CD4-positive, alpha-beta T cell treated with Interferon gamma for 1 hour (primary cell): ENCODE measurements at regions not wholly inside any gene's neighbourhood (a gene's known extent, or its start where the extent isn't known, plus 50 kb on each side); places are given as distances from the start of the nearest gene placed in this dataset.

Source experiments
- DNase-seq: peaks from one replicate; pipeline ENCODE4 v3.0.0-alpha.2; 2020

DNA sequence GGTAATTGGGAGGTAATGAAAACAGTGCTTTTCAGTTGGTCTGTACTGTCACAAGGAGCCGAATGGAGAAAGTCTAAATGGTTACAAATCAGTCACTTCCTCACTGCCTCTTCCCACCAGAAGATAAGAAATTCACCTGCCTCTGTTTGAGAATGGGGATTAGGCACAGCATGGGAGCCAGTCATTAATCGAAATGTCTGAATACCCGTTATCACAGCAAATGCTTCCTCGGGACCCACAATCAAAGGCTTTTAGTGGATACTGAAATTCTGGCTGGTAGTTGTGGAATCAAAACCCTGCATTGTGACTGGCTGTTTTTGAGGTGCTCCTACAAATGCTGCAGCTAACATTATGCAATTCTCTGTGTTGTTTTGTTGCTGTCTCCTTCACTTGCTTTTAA, 461.0 kb upstream of the MEX3C start:
- DNase-seq = no peak

DNA sequence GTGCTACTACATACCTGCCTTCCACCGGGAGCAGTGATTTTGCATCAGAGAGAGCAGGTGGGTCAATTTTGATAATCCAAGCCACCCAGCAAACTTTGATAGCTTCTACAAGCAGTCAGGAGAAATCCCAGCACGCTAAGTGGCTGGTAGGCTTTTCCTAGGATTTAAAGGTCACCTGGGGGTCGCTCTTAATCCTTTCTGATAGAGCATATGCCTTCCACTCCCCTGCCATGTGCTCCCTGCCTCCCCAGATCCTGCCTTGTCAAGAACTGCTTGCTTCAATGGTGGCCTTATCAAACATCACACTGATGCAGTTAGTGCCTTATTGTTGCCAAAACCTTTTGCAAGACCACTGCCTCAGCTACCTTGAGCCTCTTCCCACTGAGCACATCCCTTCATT, 462.3 kb upstream of the MEX3C start:
- DNase-seq = no peak

DNA sequence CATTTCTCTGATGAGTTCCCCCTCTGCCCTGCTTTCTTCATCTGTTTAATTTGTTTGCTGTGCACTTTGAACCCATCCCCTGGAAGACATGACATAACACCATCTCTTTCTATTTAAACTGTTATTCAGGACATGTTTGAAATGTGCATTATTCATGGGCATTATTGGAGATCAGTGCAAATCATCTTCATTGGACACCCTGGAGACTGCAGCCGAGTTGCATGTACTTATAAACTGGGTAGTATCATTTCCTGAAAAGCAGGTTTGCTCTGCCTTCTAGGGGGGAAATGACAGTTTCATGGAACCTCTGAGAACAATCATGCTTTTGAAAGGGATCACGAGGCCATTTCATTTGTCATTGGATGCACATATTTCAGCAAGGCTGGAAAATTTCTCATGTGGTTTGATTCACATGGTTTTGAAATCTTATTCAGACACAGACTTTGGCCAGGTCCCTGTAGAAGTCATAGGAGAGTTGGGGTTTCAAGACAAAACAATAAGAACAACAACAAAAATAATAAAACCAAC, 462.8 kb upstream of the MEX3C start:
- no peak for DNase-seq

DNA sequence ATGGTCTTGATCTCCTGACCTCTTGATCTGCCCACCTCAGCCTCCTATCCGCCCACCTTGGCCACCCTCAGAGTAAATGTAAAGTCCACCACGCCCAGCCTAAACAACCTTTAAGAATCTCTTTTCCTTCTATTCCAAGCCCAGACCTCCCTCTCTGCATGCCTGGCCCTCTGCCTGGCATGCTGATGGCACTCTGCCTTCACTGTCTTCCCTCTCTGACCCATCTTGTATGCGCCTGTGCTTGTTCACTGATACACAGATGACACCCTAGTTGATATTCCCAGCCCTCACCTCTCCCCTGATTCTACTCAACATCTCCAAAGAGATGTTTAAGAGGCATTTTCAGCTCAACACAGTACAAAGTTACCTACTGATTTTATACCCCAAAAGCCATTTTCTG, 466.8 kb upstream of the MEX3C start:
- DNase-seq = no peak

DNA sequence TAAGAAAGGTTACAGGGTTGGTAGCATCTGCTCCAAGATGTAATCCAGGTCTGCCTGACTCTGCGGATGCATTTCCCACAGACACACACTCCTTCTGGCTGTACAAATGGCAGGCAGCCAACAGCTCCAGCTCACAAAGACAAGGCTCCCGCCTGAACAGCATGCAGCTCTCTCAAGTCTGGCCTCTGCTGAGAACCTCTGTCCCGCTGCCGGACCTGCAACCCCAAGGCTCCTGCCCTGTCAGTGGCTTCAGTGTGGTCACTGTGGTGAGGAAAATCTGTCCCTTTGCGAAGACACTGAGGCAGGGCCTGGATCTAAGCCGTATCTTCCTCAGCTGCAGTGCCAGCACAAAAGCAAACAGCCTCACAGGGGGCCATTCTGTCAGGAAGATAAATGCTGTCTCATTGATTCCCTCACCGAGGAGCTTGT, 469.3 kb upstream of the MEX3C start:
- no peak for DNase-seq

DNA sequence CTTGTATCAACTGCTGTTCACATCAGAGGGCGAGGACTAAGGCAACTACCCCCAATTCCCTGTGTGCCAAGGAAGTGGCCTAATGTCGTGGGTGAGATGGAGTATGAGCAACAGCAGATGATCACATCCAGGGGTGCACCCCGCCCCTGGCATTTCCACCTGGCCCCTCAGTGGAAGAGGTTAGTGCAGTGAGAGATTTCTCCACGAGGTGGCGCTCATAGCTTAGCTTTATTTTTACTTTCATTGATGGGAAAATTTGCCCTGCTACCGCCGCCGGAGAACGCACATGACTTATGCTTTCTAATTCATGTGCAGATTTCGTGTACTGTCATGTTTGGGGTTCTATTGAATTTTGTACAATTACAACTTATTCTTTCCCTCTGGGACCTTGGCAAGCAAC, 470.6 kb upstream of the MEX3C start:
- no peak for DNase-seq

DNA sequence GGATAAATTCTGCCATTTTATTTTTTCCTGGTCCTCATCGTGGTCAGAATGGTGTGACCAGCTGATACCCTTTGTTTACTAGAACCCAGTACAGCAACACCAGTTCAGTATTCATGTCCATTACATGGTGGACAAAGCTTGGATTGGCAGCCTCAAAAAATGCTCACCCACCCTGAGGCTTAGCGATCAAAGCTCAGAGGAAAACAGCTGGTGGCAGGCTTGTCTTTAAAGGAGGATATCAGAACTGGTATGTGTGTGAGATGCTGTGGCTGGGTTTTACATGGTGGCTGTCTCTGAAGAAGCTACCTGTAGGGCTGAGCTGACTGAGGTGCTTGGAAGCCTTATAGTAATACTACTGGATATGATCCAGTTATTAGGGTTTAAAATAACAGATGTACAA, 471.1 kb upstream of the MEX3C start:
- no peak for DNase-seq

DNA sequence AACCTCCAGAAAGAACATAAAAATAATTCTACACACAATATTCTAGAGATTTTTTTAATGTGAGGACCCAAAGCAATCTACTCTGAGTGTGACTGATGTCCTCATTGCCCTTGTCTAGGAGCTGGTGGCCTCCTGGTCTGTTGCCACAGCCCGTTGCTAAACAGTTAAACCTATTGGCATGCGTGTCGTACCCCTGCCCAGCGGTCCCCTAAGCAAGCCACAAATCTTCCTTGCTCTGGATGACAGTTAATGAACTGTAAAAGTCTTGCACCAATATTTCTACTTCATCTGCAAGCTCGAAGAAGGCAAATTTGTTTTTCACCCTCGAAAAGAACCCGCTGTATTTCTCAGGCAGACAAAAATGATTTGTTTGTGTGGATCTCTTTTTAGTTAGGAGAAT, 489.1 kb upstream of the MEX3C start:
- DNase-seq = no peak

DNA sequence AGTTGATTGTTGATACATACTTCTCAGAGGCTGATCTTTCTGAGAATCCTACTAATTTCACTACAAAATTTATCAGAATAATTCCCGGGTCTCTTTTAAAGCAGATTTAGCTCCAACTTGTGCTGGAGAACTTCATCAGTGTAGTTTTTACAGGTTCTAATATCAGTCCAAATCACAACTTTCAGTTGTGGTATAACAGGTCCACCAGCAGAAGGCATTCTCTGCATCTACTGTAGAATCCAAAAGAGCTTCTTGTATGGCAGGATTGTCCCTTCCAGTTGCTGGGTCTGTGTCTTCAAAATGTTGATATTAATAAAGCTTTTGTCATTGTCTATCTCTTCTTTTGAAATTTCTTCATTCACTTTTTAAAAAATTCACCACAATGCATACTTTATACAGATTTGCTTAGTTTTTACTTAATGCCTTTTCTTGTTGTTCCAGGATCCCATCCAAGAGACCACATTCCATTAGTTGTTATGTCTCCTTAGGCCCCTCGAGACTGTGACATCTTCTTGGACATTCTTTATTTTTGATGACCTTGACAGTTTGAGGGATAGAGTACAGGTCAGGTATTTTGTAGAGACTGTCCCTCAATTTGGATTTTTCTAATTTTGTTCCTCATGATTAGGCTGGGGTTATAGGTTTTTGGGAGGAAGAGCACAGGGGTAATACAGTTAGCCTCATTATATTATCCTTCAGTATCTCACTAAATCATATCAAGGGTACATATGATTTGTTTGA, 490.5 kb upstream of the MEX3C start:
- no peak for DNase-seq

DNA sequence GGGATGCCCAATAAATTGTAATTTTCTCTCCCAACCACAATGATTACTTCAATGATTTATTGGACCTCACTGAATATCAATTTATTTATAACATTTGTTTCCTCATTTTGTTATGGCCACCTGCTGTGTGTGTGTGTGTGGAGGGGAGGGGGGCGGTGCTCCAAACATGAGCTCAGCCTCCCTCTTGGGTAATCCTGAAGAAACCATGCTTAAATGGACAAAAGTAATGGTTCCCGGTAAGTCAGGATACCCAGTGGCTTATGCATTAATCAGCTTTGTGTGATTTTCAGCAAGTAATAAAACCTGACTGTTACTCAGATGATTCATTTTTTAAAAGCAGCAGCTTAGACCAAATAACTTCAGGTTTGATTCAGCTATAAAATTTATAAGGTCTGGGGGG, 495.1 kb upstream of the MEX3C start:
- DNase-seq = no peak

DNA sequence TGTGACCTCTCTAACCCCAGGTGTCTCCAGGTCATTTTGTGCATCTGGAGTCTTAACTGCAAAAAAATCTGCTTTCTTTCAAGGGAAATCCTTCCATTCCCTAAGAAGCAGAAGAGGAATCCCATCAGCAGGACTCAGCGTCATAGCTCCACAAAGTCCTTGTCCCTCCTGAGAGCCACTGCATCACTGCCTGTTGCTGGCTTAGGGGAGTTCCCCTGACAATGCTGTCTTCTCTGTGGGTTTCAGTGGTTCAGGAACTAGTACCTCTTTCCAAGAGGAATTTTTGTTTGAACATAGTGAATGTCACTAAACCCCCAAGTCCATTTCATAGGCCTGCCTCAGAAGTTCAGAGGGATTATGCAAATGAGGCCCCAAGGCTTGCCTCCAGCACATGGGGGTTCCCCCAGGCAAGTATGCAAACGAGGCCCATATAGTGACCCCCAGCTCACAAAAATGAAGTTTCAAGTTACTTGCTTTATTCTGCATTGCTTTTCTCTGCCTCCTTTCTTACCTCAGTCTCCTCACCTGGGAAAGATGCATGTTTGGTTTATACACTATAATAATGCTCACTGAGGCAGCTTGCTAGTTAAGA, 513.9 kb upstream of the MEX3C start:
- no peak for DNase-seq

DNA sequence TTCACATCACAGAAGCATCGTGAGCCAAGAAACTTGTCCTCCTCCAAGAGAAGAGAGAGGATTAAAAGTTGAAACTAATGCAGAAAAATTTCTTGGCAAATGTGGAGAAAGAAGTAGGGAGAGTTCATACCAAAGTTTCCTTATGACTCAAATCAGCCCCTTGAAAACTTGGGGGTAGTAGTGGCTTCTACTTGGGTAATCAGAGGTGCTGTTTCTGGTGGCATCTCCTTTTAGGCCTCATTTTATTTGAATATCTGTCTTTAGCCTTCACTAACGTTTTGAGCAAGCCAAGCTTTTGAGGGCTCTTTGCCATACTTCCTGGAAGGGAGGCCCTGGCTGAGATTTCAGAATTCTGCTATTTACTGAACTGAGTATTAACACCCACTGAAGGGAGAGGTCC, 515.3 kb upstream of the MEX3C start:
- DNase-seq = no peak

DNA sequence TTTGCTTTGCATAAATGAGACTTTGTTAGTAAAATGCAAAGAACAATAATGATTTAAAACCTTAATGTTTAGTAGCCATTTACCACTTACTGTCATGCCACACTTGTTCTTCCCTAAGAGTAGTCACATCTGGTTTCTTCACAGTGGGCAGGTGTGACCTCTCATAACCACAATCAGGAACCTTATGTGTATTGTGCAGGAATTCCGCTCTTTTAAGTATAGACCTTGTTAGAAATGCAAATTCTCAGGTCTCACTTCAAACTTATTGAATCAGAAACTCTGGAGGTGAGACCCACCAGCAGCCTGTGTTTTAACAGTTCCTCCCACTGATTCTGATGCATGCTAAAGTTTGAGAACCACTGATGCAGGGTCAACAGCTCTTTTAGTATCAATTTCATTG, 518.8 kb upstream of the MEX3C start:
- DNase-seq = no peak

DNA sequence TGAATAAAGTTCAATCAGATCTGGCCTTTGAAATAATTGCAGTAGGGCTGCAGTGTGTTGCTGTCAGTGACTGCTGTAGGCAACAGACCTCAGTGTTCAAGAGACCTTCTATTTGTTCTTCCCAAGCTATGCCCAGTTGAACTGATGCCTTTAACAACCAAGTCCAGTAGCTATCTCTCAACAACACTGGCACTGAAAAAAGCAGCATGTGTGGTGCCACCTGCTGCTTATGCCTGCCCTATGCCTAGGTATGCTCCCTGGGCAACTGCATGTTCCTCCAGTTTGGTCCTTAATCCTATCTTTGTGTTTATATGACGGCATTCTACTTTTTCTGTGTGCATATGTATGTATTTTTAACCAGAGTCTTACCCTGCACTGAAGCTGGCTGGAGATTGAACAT, 523.9 kb upstream of the MEX3C start:
- no peak for DNase-seq

DNA sequence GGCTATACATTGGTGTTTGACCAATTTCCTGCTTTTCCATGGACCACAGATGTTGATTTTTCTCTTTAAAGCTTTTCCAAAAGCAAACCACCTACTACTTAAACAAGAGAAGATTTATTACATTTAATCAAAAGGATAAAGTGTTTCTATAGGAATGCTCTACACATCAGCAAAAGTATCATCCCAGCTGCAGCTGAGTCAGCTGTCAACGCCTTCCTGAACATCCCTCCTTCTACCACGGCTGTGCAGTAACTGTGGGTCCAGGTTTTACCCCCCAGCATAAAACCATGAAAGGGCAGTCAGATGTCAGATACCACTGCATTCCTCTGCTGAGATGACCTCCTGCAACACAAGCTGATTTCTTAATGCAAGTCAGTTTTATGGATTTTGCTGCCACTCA, 524.5 kb upstream of the MEX3C start:
- DNase-seq = no peak

DNA sequence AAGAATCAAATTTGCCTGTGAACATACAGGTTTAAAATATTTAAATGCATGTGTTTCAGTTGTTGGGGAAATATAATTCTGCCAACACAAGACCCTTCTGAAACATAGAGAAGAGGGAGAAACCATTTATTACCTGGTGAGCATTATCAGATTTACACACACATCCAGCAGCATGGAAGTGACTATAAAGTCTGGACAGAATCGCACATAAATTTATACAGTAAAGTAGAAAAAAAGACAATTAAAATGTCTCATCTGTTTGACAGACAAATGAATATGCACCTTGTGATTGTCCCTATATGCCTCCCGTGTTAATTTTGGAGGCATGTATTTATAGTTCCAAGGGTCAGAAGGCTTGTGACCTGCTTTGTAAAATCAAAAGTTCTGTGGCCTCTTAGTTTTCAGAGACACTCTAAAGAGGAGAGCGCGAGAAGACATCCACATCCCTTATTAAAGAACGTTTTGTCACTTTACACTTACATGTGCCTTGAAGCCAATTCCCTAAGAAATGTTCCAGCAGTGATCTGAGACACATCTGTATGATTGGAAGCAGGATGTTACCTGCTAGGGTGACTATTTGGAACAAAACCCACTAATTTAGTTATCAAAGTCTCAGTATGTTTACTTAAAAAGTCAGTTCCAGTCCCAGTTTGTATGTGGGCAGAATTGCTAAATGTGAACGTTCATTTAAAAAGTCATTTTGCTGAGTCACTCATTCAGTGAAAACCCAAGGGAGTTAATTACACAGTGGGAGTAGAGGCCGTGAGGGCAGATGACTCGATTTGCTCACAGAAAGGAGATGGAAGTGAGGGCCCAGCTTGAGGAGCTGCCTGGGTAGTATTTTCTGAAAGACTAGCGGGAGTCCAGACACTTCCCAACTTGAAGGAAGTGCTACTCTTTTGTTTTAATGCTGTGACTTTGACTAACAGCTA, 527.6 kb upstream of the MEX3C start:
- DNase-seq = no peak

DNA sequence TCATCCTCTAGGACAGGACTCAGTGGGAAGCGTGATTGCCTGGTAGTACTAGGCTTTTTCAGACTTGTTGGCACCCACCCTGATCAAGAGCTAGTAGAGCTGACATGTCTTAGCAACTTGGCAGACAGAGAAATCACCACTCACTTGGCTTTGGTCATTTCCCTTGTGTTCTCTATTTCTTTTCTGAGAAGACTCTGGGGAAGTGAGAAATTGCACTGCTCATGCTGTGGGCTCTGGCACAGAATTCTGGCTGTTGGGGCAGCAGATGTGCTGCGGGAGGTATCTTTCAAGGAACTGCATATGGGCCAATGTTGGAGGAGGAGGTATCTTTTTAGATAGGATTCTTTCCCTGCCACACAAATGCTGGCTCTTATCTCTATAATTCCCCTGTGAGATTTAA, 529.1 kb upstream of the MEX3C start:
- no peak for DNase-seq

DNA sequence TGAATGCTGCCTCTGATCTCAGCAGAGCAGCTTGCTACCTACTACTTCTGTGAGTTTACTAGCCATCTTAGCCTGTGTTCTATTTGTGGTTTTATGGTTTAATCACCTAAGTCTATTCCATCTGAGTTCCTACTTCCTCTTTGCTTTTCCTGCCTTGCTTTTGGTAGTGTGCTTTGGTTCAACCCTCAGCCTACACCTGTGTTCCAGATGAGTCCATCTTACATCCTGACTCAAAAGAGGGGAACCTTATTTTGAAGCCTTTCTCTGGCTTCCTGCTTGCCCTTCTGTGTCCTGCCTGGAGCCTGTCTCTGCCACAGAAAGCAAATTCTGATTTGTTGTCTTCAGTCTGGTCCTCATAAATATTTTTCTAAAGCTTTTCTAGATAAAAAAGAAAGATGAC, 530.3 kb upstream of the MEX3C start:
- DNase-seq = no peak

DNA sequence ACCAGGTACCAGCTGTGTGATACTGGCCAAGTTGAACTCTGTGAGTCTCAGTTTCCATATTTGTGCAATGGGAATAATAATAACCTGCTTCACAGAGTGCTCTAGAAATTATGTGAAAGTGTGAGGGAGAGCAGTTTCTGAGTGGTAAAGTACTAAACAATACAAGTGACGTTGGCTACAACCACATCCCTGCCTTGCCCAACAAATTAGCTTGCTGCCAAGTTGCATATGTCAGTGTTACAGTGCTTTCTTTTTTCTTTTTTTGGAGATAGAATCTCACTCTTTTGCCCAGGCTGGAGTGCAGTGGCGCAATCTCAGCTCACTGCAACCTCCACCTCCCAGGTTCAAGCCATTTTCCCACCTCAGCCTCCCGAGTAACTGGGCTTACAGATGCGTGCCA, 533.6 kb upstream of the MEX3C start:
- DNase-seq = no peak

DNA sequence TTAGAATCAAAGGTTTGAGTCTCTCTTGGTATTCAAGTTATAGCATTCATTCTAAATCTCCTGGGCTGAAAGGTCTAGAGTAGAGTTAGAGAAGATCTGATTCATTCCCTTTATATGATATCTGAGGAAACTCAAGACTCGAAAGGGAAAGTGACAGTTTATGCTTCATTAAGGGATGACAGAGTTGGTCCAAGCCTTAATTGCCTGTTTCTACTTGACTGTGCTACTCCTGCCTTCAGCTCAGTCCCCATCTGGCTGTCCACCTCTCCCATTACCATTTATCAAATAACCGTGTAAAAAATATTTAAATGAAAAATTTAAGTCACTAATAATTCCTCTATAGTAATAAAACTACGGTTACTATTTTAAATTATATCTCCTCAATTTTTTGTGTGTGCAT, 537.1 kb upstream of the MEX3C start:
- DNase-seq = no peak

DNA sequence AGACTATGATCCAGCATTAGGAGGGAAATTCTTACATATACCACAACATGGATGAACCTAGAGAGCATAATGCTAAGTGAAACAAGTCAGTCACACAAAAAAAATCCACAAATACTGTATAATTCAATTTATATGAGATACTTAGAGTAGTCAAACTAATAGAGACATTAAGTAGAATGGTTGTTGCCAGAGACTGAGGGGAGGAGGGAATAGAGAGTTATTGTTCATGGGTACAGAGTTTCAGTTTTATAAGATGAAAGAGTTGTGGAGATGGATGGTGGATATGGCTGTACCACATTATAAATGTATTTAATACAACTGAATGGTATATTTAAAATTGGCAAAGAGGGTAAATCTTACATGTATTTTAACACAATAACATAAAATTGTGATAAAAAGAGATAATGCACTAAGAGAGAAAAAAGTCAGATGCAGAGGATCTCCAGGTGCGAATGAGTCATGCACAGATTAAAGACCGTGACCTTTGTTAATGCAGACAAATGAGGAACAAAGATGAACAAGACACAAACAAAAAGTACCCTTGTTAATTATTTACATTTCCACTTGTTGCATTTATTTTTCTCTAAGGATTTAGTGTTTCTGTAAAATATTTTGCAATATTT, 541.7 kb upstream of the MEX3C start:
- DNase-seq = no peak

DNA sequence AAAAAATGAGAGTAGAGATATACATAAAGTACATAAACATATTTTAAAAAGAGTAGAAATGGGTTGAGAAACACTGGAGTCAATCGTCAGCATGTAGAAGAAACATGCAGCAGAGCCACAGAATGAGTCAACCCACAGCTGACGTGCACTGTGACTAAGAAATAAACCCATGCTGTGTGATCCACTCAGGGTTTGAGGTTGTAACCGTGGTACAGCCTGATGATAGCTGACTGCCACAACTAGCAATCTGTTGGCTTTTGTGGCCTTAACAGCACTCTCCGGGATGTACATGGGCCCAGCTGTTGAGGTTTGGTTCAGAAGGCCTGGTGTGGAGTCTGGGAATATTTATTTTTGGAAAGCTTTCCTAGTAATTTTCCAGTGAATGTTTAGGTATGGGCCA, 554.4 kb upstream of the MEX3C start:
- no peak for DNase-seq

DNA sequence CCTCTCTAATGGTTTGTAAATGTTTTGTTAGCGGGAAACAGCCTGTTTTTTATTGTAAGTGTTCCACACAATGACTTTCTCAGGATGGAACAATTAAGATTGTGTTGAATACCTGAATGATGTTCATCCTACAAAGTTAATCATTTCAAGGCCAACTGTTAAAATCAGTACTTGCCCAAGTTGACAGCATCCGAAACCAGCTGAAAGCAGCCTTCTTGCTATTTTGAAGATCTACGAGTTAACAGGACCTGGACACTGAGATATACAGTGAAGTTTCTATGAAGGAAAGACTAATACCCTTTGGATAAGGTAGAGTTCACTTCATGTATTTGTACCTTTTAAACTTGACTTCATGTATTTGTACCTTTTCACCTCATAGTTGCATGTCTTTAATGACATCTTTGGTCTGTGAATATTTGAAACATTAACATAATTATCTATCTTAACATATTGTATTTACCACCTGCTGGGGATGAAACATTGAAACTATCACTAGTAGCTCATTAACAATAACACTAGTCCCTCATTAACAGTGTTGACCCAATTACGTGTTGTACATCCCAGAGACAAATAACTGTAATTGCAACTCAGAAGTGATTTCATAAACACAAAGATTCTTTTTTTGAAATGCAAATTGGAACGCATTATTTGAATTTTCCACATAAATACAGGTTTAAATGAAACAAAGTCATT, 556.0 kb upstream of the MEX3C start:
- DNase-seq = no peak
